Activated CD8-positive, alpha-beta T cell treated with anti-CD3 and anti-CD28 coated beads for 36 hours (primary cell): ENCODE measurements at regions not wholly inside any gene's neighbourhood (a gene's known extent, or its start where the extent isn't known, plus 50 kb on each side); places are given as distances from the start of the nearest gene placed in this dataset.

Experiments
- ATAC-seq: fragments of 200-7000 bp; cut with Tn5 transposase; one replicate; pipeline ENCODE4 v1.10.0; 2021; ENCODE audit warnings: mild to moderate bottlenecking, moderate library complexity
- CTCF ChIA-PET: fragments of 350-600 bp; sonication (Branson Sonifier 250); formaldehyde crosslinking; loops from one replicate; lab custom pipeline; 2021; ENCODE audit warnings: antibody characterized with exemption; lab: Charles Lee
- POLR2A ChIA-PET: fragments of 350-600 bp; sonication (Branson Sonifier 250); formaldehyde crosslinking; loops from one replicate; lab custom pipeline; 2021; ENCODE audit warnings: antibody characterized with exemption; lab: Charles Lee
- DNase-seq: peaks from one replicate; pipeline ENCODE4 v3.0.0-alpha.2; 2020
- H3K27ac Mint-ChIP-seq: one replicate; pipeline ENCODE4 v1.8.0; 2021; ENCODE audit warnings: mild to moderate bottlenecking, mixed read lengths
- H3K27me3 Mint-ChIP-seq: one replicate; pipeline ENCODE4 v1.8.0; 2021; ENCODE audit warnings: mixed read lengths
- H3K36me3 Mint-ChIP-seq: one replicate; pipeline ENCODE4 v1.8.0; 2021; ENCODE audit warnings: low read depth, mixed read lengths
- H3K4me1 Mint-ChIP-seq: one replicate; pipeline ENCODE4 v1.8.0; 2021; ENCODE audit warnings: low read depth, mixed read lengths
- H3K4me3 Mint-ChIP-seq: one replicate; pipeline ENCODE4 v1.8.0; 2021; ENCODE audit warnings: mild to moderate bottlenecking, moderate library complexity, mixed read lengths
- H3K9me3 Mint-ChIP-seq: one replicate; pipeline ENCODE4 v1.8.0; 2021; ENCODE audit warnings: mixed read lengths
- intact Hi-C: fragments of 100-400 bp; cut with micrococcal nuclease; formaldehyde crosslinking; loops from one replicate; pipeline ENCODE4 v1.10.0; 2022
- TF ChIP-seq, protein P1 (sequence below): fragments of 200-600 bp; IDR thresholded peaks from one replicate; pipeline ENCODE4 v1.8.0; 2022; ENCODE audit warnings: antibody characterized with exemption, mild to moderate bottlenecking

- Mint-ChIP-seq H3K27ac (no peak overlapping the region), H3K27me3 (peaks cover 5% of the 10 kb centered on the region), H3K9me3 (no peaks in the 10 kb centered on the region), H3K36me3 (no peaks in the 10 kb centered on the region), H3K4me3 (no peak overlapping the region), H3K4me1 (no peaks in the 10 kb centered on the region)
- ChIA-PET CTCF (no interaction called here), POLR2A (no interaction called here)
- no peak for DNase-seq
- no peak for ATAC-seq
- intact Hi-C loops = no loop called here
- TF ChIP-seq, protein P1, sequence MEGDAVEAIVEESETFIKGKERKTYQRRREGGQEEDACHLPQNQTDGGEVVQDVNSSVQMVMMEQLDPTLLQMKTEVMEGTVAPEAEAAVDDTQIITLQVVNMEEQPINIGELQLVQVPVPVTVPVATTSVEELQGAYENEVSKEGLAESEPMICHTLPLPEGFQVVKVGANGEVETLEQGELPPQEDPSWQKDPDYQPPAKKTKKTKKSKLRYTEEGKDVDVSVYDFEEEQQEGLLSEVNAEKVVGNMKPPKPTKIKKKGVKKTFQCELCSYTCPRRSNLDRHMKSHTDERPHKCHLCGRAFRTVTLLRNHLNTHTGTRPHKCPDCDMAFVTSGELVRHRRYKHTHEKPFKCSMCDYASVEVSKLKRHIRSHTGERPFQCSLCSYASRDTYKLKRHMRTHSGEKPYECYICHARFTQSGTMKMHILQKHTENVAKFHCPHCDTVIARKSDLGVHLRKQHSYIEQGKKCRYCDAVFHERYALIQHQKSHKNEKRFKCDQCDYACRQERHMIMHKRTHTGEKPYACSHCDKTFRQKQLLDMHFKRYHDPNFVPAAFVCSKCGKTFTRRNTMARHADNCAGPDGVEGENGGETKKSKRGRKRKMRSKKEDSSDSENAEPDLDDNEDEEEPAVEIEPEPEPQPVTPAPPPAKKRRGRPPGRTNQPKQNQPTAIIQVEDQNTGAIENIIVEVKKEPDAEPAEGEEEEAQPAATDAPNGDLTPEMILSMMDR = no peak
Observed at GRCh38 chr18:10402871-10403559, 51.4 kb upstream of the APCDD1 start.

GRCh38 chr18:10403708-10404107, 50.7 kb upstream of the APCDD1 start:
- H3K4me3 Mint-ChIP-seq = no peak overlapping the region
- no peaks in the 10 kb centered on the region for H3K4me1 Mint-ChIP-seq
- H3K36me3 Mint-ChIP-seq = no peaks in the 10 kb centered on the region
- intact Hi-C loops = no loop called here
- ATAC-seq (no peak), DNase-seq (no peak)
- no peak overlapping the region for H3K27ac Mint-ChIP-seq
- CTCF ChIA-PET = no interaction called here
- H3K9me3 Mint-ChIP-seq = no peaks in the 10 kb centered on the region
- peaks cover 5% of the 10 kb centered on the region for H3K27me3 Mint-ChIP-seq
- POLR2A ChIA-PET = no interaction called here
- TF ChIP-seq, protein P1 = no peak

DNA sequence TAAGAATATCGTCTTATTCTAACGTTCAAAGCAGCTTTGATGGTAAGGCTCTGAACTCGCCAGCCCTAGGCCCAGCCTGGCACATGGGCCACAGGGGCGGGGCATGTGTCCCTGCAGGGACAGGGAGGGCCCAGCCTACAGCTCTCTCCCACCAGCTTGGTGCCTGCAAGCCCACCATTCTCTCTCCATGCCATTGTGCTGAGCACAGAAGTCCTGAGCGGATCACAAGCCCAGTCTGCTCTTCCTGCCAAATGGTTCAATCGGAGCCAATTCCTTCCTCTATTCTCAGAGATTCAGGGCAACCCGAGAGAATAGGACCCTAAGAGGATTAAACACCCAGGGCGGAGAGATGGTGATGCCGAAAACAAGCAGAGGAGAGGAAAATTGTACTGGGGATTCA, 50.3 kb upstream of the APCDD1 start:
- Mint-ChIP-seq H3K9me3 (no peaks in the 10 kb centered on the region), H3K36me3 (no peaks in the 10 kb centered on the region), H3K27me3 (peaks cover 5% of the 10 kb centered on the region), H3K27ac (no peak overlapping the region), H3K4me1 (no peaks in the 10 kb centered on the region), H3K4me3 (no peak overlapping the region)
- ChIA-PET CTCF (no interaction called here), POLR2A (no interaction called here)
- DNase-seq (no peak), ATAC-seq (no peak)
- intact Hi-C loops = no loop called here
- TF ChIP-seq, protein P1 = no peak
